HepG2 (cell line): ENCODE measurements at regions not wholly inside any gene's neighbourhood (a gene's known extent, or its start where the extent isn't known, plus 50 kb on each side); places are given as distances from the start of the nearest gene placed in this dataset.

ENCODE experiments used
- ATAC-seq: fragments of 200-7000 bp; cut with Tn5 transposase; 3 replicates; pipeline ENCODE4 v1.9.1; 2020; ENCODE audit warnings: mild to moderate bottlenecking, moderate library complexity
- BruUV-seq: library from RNA; stranded (reverse); fragments of 400-500 nt; replicated peaks from 2 replicates; lab custom pipeline; 2021; lab: Mats Ljungman, UMichigan
- CTCF ChIA-PET: fragments of 300-600 bp; formaldehyde crosslinking; extraction: SDS; loops from one replicate; lab custom pipeline; 2021; ENCODE audit warnings: low total read pairs, inconsistent platforms, low intra/inter-chr PET ratio; lab: Yijun Ruan, JAX
- POLR2A ChIA-PET: fragments of 350-600 bp; sonication (Branson Sonifier 250); formaldehyde crosslinking; loops from one replicate; lab custom pipeline; 2020; ENCODE audit warnings: antibody characterized with exemption, inconsistent platforms; lab: Yijun Ruan, JAX
- DNase-seq: peaks from one replicate; pipeline ENCODE4 v3.0.0-alpha.2; 2015; ENCODE audit warnings: low spot score
- FAIRE-seq: peaks from 3 replicates; lab custom pipeline; 2011; peaks lifted over from hg19 to GRCh38; lab: Jason Lieb, UNC
- H2AFZ ChIP-seq: one replicate; pipeline ENCODE4 v1.6.1; 2011; ENCODE audit warnings: low read length, inconsistent platforms
- H3K27ac ChIP-seq: fragments of 300-600 bp; 3 replicates; pipeline ENCODE4 v1.8.0; 2011; ENCODE audit warnings: mixed run types, mild to moderate bottlenecking, mixed read lengths, low read length, inconsistent platforms; ENCODE audit not compliant: insufficient read depth; ENCODE audit errors: extremely low read length
- H3K27me3 ChIP-seq, 2 experiments: fragments of 200-600 bp in 1 of 2; 2 replicates in 1 of 2; 3 replicates in 1 of 2; pipeline versions ENCODE4 v1.6.0 to v1.8.0; 2011; ENCODE audit warnings: low read length in 2 of 2, mild to moderate bottlenecking in 2 of 2, moderate library complexity in 2 of 2, inconsistent platforms in 1 of 2; ENCODE audit not compliant: insufficient read depth in 2 of 2, control insufficient read depth in 1 of 2
- H3K36me3 ChIP-seq, 2 experiments: fragments of 200-600 bp in 1 of 2; replicated peaks in 1 of 2; 2 replicates in 1 of 2; 3 replicates in 1 of 2; pipeline versions ENCODE4 v1.5.1 to v1.8.0; 2011; ENCODE audit warnings: low read length in 2 of 2, inconsistent platforms in 1 of 2; ENCODE audit not compliant: insufficient read depth in 2 of 2, control insufficient read depth in 1 of 2
- H3K4me1 ChIP-seq: 2 replicates; pipeline ENCODE4 v1.5.1; 2012; ENCODE audit warnings: low read length, inconsistent platforms; ENCODE audit not compliant: insufficient read depth
- H3K4me2 ChIP-seq: 2 replicates; pipeline ENCODE4 v1.6.0; 2011; ENCODE audit warnings: low read depth, low read length, inconsistent platforms
- H3K4me3 ChIP-seq, 3 experiments: fragments of 200-600 bp in 1 of 3; sonication (generic), shearing (Covaris generic) in 1 of 3; replicated peaks in 1 of 3; 2 replicates each; pipeline ENCODE4 v1.5.1; 2011 to 2016; ENCODE audit warnings: low read length in 3 of 3, inconsistent platforms in 2 of 3, low read depth in 2 of 3, mild to moderate bottlenecking in 2 of 3, control low read depth in 1 of 3, mixed read lengths in 1 of 3; ENCODE audit not compliant: insufficient read depth in 1 of 3
- H3K79me2 ChIP-seq: one replicate; pipeline ENCODE4 v1.6.1; 2011; ENCODE audit warnings: low read length, inconsistent platforms; ENCODE audit not compliant: insufficient read depth
- H3K9ac ChIP-seq: 2 replicates; pipeline ENCODE4 v1.6.0; 2011; ENCODE audit warnings: mild to moderate bottlenecking, low read depth, low read length, inconsistent platforms; ENCODE audit not compliant: insufficient read depth
- H3K9me3 ChIP-seq: 2 replicates; pipeline ENCODE4 v1.5.1; 2012; ENCODE audit warnings: mild to moderate bottlenecking, low read length
- H4K20me1 ChIP-seq: 2 replicates; pipeline ENCODE4 v1.6.0; 2011; ENCODE audit warnings: inconsistent platforms, mild to moderate bottlenecking, low read length, moderate library complexity; ENCODE audit not compliant: insufficient read depth
- FOXA3 ChIP-seq: IDR thresholded peaks from 2 replicates; pipeline ENCODE4 v1.6.1; 2016; ENCODE audit warnings: missing genetic modification reagents, missing compliant biosample characterization
- KDM5B ChIP-seq: sonication (generic); formaldehyde crosslinking; IDR thresholded peaks from 2 replicates; pipeline ENCODE4 v1.4.0; 2020; ENCODE audit warnings: missing genetic modification reagents, mild to moderate bottlenecking, borderline replicate concordance
- MAFK ChIP-seq, 2 experiments: IDR thresholded peaks in 1 of 2; conservative IDR thresholded peaks in 1 of 2; 2 replicates each; pipeline ENCODE4 v1.6.1; 2011; ENCODE audit warnings: improper control_type of control experiment in 2 of 2, low read length in 2 of 2
- RAD21 ChIP-seq: fragments of 450-650 bp; formaldehyde crosslinking; IDR thresholded peaks from 2 replicates; pipeline ENCODE4 v1.5.0; 2020; ENCODE audit warnings: mild to moderate bottlenecking
- SMC3 ChIP-seq: IDR thresholded peaks from 2 replicates; pipeline ENCODE4 v1.6.1; 2011; ENCODE audit warnings: low read length, improper control_type of control experiment
- ZNF225 ChIP-seq: sonication (generic); formaldehyde crosslinking; IDR thresholded peaks from 2 replicates; pipeline ENCODE4 v1.4.0; 2020; ENCODE audit warnings: mild to moderate bottlenecking, missing genetic modification reagents
- ZNF431 ChIP-seq: sonication (generic); formaldehyde crosslinking; IDR thresholded peaks from 2 replicates; pipeline ENCODE4 v1.9.0; 2022; ENCODE audit warnings: missing genetic modification reagents, low read depth, mild to moderate bottlenecking, borderline replicate concordance
- ZNF496 ChIP-seq: sonication (generic); formaldehyde crosslinking; IDR thresholded peaks from 2 replicates; pipeline ENCODE4 v1.8.1; 2023; ENCODE audit warnings: mild to moderate bottlenecking, moderate library complexity, missing genetic modification reagents; ENCODE audit not compliant: insufficient replicate concordance
- ZNF569 ChIP-seq: sonication (generic); formaldehyde crosslinking; IDR thresholded peaks from 2 replicates; pipeline ENCODE4 v1.5.0; 2020; ENCODE audit warnings: mild to moderate bottlenecking, missing genetic modification reagents, moderate library complexity, borderline replicate concordance
- WGBS: methylation state at CpG from one replicate; pipeline ENCODE4 v1.1.6; 2017; ENCODE audit warnings: low lambda C conversion rate; 5-methylcytosine and 5-hydroxymethylcytosine counted together
- in situ Hi-C: cut with HindIII; loops from 2 replicates; pipeline ENCODE4 v1.10.0; 2017; ENCODE audit warnings: low pct_unique_long_range_greater_than_20kb; ENCODE audit not compliant: extremely low pct_ligation_motif_present
- intact Hi-C: fragments of 100-400 bp; cut with micrococcal nuclease; formaldehyde crosslinking; loops from one replicate; pipeline ENCODE4 v1.10.0; 2022; ENCODE audit not compliant: unreplicated experiment
- TF ChIP-seq, protein P1 (sequence below): sonication (generic); formaldehyde crosslinking; IDR thresholded peaks from 2 replicates; pipeline ENCODE4 v1.5.0; 2020; ENCODE audit warnings: missing genetic modification reagents, mild to moderate bottlenecking, borderline replicate concordance
- TF ChIP-seq, protein P2 (sequence below): sonication (generic); formaldehyde crosslinking; IDR thresholded peaks from 2 replicates; pipeline ENCODE4 v1.4.0; 2020; ENCODE audit warnings: missing genetic modification reagents
- TF ChIP-seq, protein P3 (sequence below): sonication (generic); formaldehyde crosslinking; IDR thresholded peaks from 2 replicates; pipeline ENCODE4 v1.4.0; 2020; ENCODE audit warnings: missing genetic modification reagents, mild to moderate bottlenecking, borderline replicate concordance

DNA sequence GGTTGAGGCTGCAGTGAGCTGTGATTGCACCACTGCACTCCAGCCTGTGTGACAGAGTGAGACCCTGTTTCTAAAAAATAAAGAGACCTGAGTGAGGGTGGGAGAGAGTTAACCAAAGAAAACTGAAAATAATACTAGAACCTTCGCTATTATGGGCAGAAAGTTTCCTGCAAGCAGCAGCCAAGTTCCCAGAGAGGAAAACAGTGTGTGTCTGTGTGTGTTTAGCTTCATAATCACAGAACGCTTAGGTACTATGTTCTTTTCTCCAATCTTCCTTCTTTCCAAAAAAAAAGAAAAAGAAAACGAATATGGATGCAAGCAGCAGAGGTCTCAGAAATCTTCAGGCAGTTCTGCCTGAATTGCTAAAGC, 170.0 kb downstream of the LY86 start:
- in situ Hi-C loops = no loop called here
- H3K4me1 ChIP-seq = no peaks in the 10 kb centered on the region
- ATAC-seq (no peak), DNase-seq (no peak), FAIRE-seq (no peak)
- H3K9me3 ChIP-seq = no peaks in the 10 kb centered on the region
- no peaks in the 10 kb centered on the region for H3K79me2 ChIP-seq
- H3K27me3 ChIP-seq = no peaks in the 10 kb centered on the region; a peak in 1 of 5 replicates
- no peak overlapping the region for H3K9ac ChIP-seq
- intact Hi-C loops = no loop called here
- WGBS = 20% methylated on average over 3 of the region's 3 CpGs
- H2AFZ ChIP-seq = no peak overlapping the region
- no peak overlapping the region for H3K27ac ChIP-seq
- no peaks in the 10 kb centered on the region for H4K20me1 ChIP-seq
- ChIA-PET POLR2A (no interaction called here), CTCF (no interaction called here)
- no peak overlapping the region for H3K4me3 ChIP-seq
- no peak overlapping the region for H3K4me2 ChIP-seq
- H3K36me3 ChIP-seq = no peaks in the 10 kb centered on the region
- TF ChIP-seq, protein P1, sequence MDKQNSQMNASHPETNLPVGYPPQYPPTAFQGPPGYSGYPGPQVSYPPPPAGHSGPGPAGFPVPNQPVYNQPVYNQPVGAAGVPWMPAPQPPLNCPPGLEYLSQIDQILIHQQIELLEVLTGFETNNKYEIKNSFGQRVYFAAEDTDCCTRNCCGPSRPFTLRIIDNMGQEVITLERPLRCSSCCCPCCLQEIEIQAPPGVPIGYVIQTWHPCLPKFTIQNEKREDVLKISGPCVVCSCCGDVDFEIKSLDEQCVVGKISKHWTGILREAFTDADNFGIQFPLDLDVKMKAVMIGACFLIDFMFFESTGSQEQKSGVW (CRISPR knock-in tag) = no peak
- TF ChIP-seq, protein P2, sequence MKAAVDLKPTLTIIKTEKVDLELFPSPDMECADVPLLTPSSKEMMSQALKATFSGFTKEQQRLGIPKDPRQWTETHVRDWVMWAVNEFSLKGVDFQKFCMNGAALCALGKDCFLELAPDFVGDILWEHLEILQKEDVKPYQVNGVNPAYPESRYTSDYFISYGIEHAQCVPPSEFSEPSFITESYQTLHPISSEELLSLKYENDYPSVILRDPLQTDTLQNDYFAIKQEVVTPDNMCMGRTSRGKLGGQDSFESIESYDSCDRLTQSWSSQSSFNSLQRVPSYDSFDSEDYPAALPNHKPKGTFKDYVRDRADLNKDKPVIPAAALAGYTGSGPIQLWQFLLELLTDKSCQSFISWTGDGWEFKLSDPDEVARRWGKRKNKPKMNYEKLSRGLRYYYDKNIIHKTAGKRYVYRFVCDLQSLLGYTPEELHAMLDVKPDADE = no peak
- BruUV-seq = no TSS peak

DNA sequence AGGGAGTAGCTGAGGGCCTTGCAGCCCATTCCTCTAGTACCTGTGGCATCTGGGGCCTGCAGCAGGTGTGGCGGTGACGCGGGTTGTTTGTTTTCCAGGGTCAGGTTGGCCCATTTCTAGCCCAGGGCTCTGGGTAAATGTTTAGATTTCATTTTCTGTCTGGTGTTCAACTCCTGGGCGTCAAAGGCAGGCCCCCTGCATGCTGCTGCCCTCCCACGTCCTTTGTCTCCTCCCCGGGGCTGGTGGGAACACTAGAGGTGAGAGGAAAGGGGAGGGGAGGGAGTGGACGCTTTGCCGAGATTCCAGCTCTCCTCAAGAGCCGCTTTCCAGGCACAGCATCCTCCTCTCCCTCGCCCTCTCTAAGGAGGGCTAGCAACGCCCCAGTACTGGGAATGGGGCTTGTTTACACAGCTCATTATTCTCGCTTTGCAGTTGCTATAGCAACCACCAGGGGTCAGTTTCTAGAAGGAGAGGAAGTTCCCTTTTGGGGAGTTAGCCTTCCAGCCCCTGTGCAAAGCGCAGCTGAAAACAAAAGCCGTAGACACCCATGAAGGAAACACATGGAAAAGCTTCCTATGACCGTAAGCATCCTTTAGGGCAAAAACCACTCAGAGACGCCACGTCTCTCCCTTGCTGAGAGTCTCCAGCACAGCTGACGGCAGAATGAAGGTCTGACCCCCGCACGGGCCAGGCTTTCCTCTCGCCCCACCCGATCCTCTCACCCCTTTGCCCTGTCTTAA, 170.6 kb downstream of the LY86 start:
- peak; percentile 40 for DNase-seq
- ATAC-seq = peak; percentile 91
- intact Hi-C loops = no loop called here
- Histone ChIP-seq H3K4me1 (no peaks in the 10 kb centered on the region), H3K36me3 (no peaks in the 10 kb centered on the region), H3K4me2 (no peak overlapping the region), H4K20me1 (no peaks in the 10 kb centered on the region), H3K9ac (no peak overlapping the region), H2AFZ (no peak overlapping the region), H3K9me3 (no peaks in the 10 kb centered on the region), H3K79me2 (no peaks in the 10 kb centered on the region), H3K4me3 (no peak overlapping the region), H3K27me3 (no peaks in the 10 kb centered on the region; a peak in 1 of 5 replicates), H3K27ac (no peak overlapping the region)
- ChIA-PET CTCF (interaction anchor here (1.6 kb wide), 1 partner anchor 484 kb away, joined by 3 read pairs; no protein-coding TSS in a partner anchor), POLR2A (no interaction called here)
- no peak for FAIRE-seq
- BruUV-seq = no TSS peak
- 35% methylated on average over 22 of the region's 22 CpGs for WGBS
- in situ Hi-C loops = no loop called here
- TF ChIP-seq KDM5B (no peak), ZNF569 (no peak), MAFK (conservative IDR thresholded peaks at IDR 0.05 in 1 of 2, IDR thresholded peaks at IDR 0.05 in 1 of 2; ENCODE audit: low read length in 2 of 2) (no peak), ZNF225 (CRISPR knock-in tag) (no peak), RAD21 (CRISPR knock-in tag) (0 out of 2 replicates have a peak, but pooled peaks have one; percentile 19), ZNF496 (no peak), ZNF431 (CRISPR knock-in tag) (no peak), SMC3 (peak; percentile 40; the same call in 1 of the 2 replicates), FOXA3 (CRISPR knock-in tag) (peak; percentile 88)
- TF ChIP-seq, protein P3, sequence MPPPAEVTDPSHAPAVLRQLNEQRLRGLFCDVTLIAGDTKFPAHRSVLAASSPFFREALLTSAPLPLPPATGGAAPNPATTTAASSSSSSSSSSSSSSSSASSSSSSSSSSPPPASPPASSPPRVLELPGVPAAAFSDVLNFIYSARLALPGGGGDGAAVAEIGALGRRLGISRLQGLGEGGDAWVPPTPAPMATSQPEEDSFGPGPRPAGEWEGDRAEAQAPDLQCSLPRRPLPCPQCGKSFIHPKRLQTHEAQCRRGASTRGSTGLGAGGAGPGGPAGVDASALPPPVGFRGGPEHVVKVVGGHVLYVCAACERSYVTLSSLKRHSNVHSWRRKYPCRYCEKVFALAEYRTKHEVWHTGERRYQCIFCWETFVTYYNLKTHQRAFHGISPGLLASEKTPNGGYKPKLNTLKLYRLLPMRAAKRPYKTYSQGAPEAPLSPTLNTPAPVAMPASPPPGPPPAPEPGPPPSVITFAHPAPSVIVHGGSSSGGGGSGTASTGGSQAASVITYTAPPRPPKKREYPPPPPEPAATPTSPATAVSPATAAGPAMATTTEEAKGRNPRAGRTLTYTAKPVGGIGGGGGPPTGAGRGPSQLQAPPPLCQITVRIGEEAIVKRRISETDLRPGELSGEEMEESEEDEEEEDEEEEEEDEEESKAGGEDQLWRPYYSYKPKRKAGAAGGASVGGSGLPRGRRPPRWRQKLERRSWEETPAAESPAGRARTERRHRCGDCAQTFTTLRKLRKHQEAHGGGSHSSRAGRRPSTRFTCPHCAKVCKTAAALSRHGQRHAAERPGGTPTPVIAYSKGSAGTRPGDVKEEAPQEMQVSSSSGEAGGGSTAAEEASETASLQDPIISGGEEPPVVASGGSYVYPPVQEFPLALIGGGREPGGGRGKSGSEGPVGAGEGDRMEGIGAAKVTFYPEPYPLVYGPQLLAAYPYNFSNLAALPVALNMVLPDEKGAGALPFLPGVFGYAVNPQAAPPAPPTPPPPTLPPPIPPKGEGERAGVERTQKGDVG (CRISPR knock-in tag) = no peak
